Gastroesophageal sphincter (tissue), 3 donors: ENCODE measurements at regions not wholly inside any gene's neighbourhood (a gene's known extent, or its start where the extent isn't known, plus 50 kb on each side); places are given as distances from the start of the nearest gene placed in this dataset.

ENCODE experiments used
- CTCF ChIP-seq, 4 experiments: fragments of 200-600 bp in 2 of 4; fragments of 450-650 bp in 2 of 4; sonication (generic) in 1 of 4; IDR thresholded peaks; one replicate each; pipeline ENCODE4 v1.5.1; 2017 to 2019; ENCODE audit warnings: antibody characterized with exemption in 4 of 4, mild to moderate bottlenecking in 2 of 4, moderate library complexity in 2 of 4
- EP300 ChIP-seq: sonication (generic); formaldehyde crosslinking; IDR thresholded peaks from one replicate; pipeline ENCODE4 v1.6.1; 2017; ENCODE audit warnings: antibody characterized with exemption, mild to moderate bottlenecking
- POLR2A ChIP-seq, 2 donors: fragments of 450-650 bp; IDR thresholded peaks; one replicate each; pipeline ENCODE4 v1.6.1; 2017; ENCODE audit warnings: antibody characterized with exemption in 2 of 2, mild to moderate bottlenecking in 2 of 2, moderate library complexity in 1 of 2
- POLR2AphosphoS5 ChIP-seq: sonication (generic); formaldehyde crosslinking; IDR thresholded peaks from one replicate; pipeline ENCODE4 v1.6.1; 2017; ENCODE audit warnings: antibody characterized with exemption

GRCh38 chr10:36114141-36114540 is 472.0 kb upstream of the FZD8 start:
- TF ChIP-seq EP300 (no peak), CTCF (IDR thresholded peaks at IDR 0.05) (no peak), POLR2AphosphoS5 (no peak), POLR2A (IDR thresholded peaks at IDR 0.05) (no peak)
